ENCODE measurements at regions not wholly inside any gene's neighbourhood (a gene's known extent, or its start where the extent isn't known, plus 50 kb on each side); places are given as distances from the start of the nearest gene placed in this dataset.

DNA sequence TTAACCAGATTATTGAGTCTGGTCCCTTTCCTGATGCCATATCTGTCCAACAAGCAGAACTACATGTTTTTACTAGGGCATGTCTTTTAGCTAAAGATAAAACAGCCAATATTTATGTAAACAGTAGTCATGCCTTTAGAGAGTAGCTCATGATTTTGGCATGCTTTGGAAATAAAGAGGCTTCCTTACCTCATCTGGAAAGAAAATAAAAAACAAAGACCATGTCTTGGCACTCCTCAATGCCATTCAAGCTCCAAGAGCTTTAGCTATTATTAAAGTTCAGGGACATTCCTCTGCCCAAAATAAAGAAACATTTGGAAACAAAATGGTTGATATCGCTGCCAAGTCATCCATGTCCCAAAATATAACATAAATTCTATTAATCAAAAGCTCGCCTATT lies 202.4 kb downstream of the URB2 start:
- no peak for TF ChIP-seq EZH2 (IDR thresholded peaks at IDR 0.05; ENCODE audit: low read length)
- TF ChIP-seq, protein P1, sequence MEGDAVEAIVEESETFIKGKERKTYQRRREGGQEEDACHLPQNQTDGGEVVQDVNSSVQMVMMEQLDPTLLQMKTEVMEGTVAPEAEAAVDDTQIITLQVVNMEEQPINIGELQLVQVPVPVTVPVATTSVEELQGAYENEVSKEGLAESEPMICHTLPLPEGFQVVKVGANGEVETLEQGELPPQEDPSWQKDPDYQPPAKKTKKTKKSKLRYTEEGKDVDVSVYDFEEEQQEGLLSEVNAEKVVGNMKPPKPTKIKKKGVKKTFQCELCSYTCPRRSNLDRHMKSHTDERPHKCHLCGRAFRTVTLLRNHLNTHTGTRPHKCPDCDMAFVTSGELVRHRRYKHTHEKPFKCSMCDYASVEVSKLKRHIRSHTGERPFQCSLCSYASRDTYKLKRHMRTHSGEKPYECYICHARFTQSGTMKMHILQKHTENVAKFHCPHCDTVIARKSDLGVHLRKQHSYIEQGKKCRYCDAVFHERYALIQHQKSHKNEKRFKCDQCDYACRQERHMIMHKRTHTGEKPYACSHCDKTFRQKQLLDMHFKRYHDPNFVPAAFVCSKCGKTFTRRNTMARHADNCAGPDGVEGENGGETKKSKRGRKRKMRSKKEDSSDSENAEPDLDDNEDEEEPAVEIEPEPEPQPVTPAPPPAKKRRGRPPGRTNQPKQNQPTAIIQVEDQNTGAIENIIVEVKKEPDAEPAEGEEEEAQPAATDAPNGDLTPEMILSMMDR (optimal IDR thresholded peaks at IDR 0.05 in 1 of 3, IDR thresholded peaks at IDR 0.05 in 1 of 3, conservative IDR thresholded peaks at IDR 0.05 in 1 of 3; ENCODE audit: extremely low read depth in 1 of 3, insufficient read depth in 2 of 3, low read length in 3 of 3): no peak

All from keratinocyte (primary cell).